Kidney epithelial cell (primary cell): ENCODE measurements at regions not wholly inside any gene's neighbourhood (a gene's known extent, or its start where the extent isn't known, plus 50 kb on each side); places are given as distances from the start of the nearest gene placed in this dataset.
"Not testable (repeated sequence)": the region's sequence is repeated elsewhere in the genome, so short reads cannot be mapped to it uniquely, and the experiment has no call there.

ENCODE experiments used
- DNase-seq: peaks from one replicate; pipeline ENCODE4 v3.0.0-alpha.2; 2010; ENCODE audit warnings: low read depth
- H3K27me3 ChIP-seq: 2 replicates; pipeline ENCODE4 v1.6.0; 2011; ENCODE audit warnings: low read length; ENCODE audit not compliant: control insufficient read depth, insufficient read depth
- H3K36me3 ChIP-seq: 2 replicates; pipeline ENCODE4 v1.5.1; 2011; ENCODE audit warnings: low read length; ENCODE audit not compliant: control insufficient read depth, insufficient read depth
- H3K4me3 ChIP-seq: 2 replicates; pipeline ENCODE4 v1.5.1; 2011; ENCODE audit warnings: low read depth, mild to moderate bottlenecking, control low read depth, low read length
- TF ChIP-seq, protein P1 (sequence below): IDR thresholded peaks from 2 replicates; pipeline ENCODE4 v1.5.1; 2011; ENCODE audit warnings: mild to moderate bottlenecking, moderate library complexity, low read length, control low read depth, inconsistent platforms; ENCODE audit not compliant: insufficient read depth, poor library complexity, severe bottlenecking

DNA sequence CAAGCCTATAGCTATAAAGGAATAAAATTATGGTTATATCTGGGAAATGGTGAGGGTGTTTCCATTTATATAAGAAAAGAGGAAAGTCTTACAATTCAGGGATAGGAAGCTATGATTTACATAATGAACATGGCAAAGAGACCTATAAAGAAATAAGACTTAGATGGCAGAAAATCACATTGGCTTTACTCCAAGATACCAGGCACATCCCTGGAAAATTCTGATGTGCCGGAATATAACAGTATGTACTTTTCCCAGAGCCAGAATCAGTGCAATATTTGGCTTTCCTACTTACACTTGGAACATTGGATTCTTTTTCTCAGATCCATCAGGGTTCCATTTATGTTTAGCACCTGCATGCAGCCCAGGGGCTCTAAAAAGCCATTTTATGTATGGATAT, 357.8 kb downstream of the CETN3 start:
- TF ChIP-seq, protein P1, sequence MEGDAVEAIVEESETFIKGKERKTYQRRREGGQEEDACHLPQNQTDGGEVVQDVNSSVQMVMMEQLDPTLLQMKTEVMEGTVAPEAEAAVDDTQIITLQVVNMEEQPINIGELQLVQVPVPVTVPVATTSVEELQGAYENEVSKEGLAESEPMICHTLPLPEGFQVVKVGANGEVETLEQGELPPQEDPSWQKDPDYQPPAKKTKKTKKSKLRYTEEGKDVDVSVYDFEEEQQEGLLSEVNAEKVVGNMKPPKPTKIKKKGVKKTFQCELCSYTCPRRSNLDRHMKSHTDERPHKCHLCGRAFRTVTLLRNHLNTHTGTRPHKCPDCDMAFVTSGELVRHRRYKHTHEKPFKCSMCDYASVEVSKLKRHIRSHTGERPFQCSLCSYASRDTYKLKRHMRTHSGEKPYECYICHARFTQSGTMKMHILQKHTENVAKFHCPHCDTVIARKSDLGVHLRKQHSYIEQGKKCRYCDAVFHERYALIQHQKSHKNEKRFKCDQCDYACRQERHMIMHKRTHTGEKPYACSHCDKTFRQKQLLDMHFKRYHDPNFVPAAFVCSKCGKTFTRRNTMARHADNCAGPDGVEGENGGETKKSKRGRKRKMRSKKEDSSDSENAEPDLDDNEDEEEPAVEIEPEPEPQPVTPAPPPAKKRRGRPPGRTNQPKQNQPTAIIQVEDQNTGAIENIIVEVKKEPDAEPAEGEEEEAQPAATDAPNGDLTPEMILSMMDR, result no peak
- H3K4me3 ChIP-seq, result no peak overlapping the region
- no peaks in the 10 kb centered on the region for H3K27me3 ChIP-seq
- H3K36me3 ChIP-seq, result no peaks in the 10 kb centered on the region
- no peak for DNase-seq

DNA sequence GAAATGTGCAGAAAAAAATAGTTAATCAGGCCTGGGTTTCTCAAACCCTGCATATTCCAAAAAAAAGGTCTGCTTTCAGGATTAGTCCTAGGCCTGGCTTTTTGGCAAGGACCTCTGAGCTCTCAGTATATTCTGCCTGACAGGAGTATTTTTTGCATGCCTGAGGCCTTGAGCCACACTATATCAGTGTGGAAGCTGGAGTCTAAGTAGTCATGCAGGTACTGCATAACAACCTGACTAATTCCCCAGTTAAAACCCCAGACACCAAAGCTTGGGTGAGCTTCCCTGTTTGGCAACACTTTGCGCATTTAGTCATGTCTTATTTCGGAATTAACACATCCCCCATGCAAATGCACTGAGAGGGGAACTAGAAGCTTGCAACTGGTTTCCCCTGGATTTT, 359.5 kb downstream of the CETN3 start:
- Histone ChIP-seq H3K36me3 (no peaks in the 10 kb centered on the region), H3K4me3 (no peak overlapping the region), H3K27me3 (no peaks in the 10 kb centered on the region)
- TF ChIP-seq, protein P1, result no peak
- DNase-seq, result no peak

DNA sequence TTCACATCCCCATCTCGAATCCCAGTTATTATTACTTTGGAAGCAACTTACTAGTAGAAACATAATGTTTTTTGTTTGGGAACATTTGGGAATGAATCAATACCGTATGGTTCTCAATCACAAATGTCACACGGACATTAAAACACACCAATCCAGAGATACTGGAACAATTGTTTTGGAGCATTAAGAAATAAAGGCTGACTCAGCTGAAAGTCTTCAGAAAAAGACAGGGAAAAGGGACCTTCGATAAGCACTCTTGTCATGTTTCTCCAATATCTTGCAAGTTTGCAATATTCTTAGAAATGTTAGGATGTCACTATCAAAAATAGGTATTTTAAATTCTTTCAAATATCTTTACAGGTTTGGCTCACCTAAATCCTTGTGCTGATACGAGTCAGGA, 362.4 kb downstream of the CETN3 start:
- Histone ChIP-seq H3K36me3 (no peaks in the 10 kb centered on the region), H3K27me3 (no peaks in the 10 kb centered on the region), H3K4me3 (no peak overlapping the region)
- DNase-seq, result no peak
- TF ChIP-seq, protein P1, result no peak

DNA sequence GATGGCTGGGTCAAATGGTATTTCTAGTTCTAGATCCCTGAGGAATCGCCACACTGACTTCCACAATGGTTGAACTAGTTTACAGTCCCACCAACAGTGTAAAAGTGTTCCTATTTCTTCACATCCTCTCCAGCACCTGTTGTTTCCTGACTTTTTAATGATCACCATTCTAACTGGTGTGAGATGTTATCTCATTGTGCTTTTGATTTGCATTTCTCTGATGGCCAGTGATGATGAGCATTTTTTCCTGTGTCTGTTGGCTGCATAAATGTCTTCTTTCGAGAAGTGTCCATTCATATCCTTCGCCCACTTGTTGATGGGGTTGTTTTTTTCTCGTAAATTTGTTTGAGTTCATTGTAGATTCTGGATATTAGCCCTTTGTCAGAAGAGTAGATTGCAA, 369.5 kb downstream of the CETN3 start:
- H3K4me3 ChIP-seq, H3K27me3 ChIP-seq, H3K36me3 ChIP-seq, DNase-seq: not testable (repeated sequence)

DNA sequence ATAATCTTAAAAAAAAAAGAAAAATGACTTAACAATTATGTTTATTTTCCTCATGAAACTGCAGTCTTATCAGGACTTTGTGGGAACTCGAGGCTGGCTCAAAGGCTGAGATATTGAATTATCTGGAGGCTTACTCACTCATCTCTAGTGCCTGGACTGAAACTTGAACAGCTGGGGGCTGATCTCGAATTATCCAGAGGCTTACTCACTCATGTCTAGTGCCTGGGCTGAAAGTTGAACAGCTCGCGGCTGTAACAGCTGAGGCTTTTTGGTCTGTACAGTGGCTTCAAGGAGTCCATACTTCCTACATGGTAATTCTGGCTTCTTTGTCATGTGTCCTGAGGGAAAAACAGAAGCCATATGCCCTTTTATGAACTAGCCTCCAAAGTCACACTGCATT, 371.9 kb downstream of the CETN3 start:
- Histone ChIP-seq H3K4me3 (no peak overlapping the region), H3K36me3 (no peaks in the 10 kb centered on the region), H3K27me3 (no peaks in the 10 kb centered on the region)
- TF ChIP-seq, protein P1, result no peak
- no peak for DNase-seq

DNA sequence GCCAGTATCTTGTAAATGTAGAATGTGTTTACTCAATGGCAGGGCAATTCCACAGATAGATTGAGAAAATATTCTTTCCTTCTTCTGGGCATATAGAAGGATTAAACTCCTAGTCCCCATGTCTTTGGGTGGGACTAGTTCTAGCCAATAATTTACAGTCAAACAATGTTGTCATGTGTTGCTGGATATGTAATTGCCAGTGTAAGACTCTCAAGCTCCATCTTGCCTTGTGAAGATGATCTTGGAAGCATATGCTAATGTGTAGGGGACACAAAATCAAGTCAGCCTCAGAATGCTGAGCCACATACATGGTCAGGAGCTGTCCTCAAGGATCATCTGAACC, 386.9 kb downstream of the CETN3 start:
- DNase-seq, result no peak

More for the DNA sequence above, 386.9 kb downstream of the CETN3 start:
- TF ChIP-seq, protein P1, result no peak
- no peaks in the 10 kb centered on the region for H3K27me3 ChIP-seq
- no peak overlapping the region for H3K4me3 ChIP-seq
- H3K36me3 ChIP-seq, result no peaks in the 10 kb centered on the region
